ENCODE measurements at regions not wholly inside any gene's neighbourhood (a gene's known extent, or its start where the extent isn't known, plus 50 kb on each side); places are given as distances from the start of the nearest gene placed in this dataset.

GRCh38 chr21:25127811-25128210 is 479.5 kb downstream of the MRPL39 start:
- no peaks in the 10 kb centered on the region for H3K27me3 ChIP-seq (ENCODE audit: insufficient read depth, low read length, poor library complexity, severe bottlenecking)
- H4K20me1 ChIP-seq (ENCODE audit: insufficient read depth, low read length, poor library complexity, severe bottlenecking), result no peaks in the 10 kb centered on the region
- TF ChIP-seq CTCF (conservative IDR thresholded peaks at IDR 0.05; ENCODE audit: low read length) (no peak), EZH2phosphoT487 (IDR thresholded peaks at IDR 0.05; ENCODE audit: borderline replicate concordance) (no peak)
- H3K4me2 ChIP-seq (ENCODE audit: low read depth, low read length, poor library complexity, severe bottlenecking), result no peak overlapping the region
- no peaks in the 10 kb centered on the region for H3K79me2 ChIP-seq (ENCODE audit: insufficient read depth, low read length)
- no peaks in the 10 kb centered on the region for H3K9me3 ChIP-seq (ENCODE audit: insufficient read depth, low read depth, low read length)
- no peaks in the 10 kb centered on the region for H3K4me1 ChIP-seq (ENCODE audit: insufficient read depth, low read length, poor library complexity, severe bottlenecking)
- H3K4me3 ChIP-seq (ENCODE audit: low read length, poor library complexity, severe bottlenecking), result no peak overlapping the region
- H3K9ac ChIP-seq (ENCODE audit: low read depth, low read length, poor library complexity, severe bottlenecking), result no peak overlapping the region
- no peaks in the 10 kb centered on the region for H3K36me3 ChIP-seq (ENCODE audit: insufficient read depth, low read length)
- H3K9me2 ChIP-seq (replicated peaks; ENCODE audit: low read depth, low read length), result no peaks in the 10 kb centered on the region
- H3F3A ChIP-seq (ENCODE audit: low read depth), result no peaks in the 10 kb centered on the region
- no peak overlapping the region for H2AFZ ChIP-seq (ENCODE audit: low read length)

GRCh38 chr21:25127007-25127406 is 480.3 kb downstream of the MRPL39 start:
- Histone ChIP-seq H3K27me3 (ENCODE audit: insufficient read depth, low read length, poor library complexity, severe bottlenecking) (no peaks in the 10 kb centered on the region), H3K4me1 (ENCODE audit: insufficient read depth, low read length, poor library complexity, severe bottlenecking) (no peaks in the 10 kb centered on the region), H3F3A (ENCODE audit: low read depth) (no peaks in the 10 kb centered on the region), H4K20me1 (ENCODE audit: insufficient read depth, low read length, poor library complexity, severe bottlenecking) (no peaks in the 10 kb centered on the region), H3K4me2 (ENCODE audit: low read depth, low read length, poor library complexity, severe bottlenecking) (no peak overlapping the region), H3K9ac (ENCODE audit: low read depth, low read length, poor library complexity, severe bottlenecking) (no peak overlapping the region), H3K9me2 (replicated peaks; ENCODE audit: low read depth, low read length) (no peaks in the 10 kb centered on the region), H3K36me3 (ENCODE audit: insufficient read depth, low read length) (no peaks in the 10 kb centered on the region), H3K4me3 (ENCODE audit: low read length, poor library complexity, severe bottlenecking) (no peak overlapping the region), H2AFZ (ENCODE audit: low read length) (no peak overlapping the region), H3K9me3 (ENCODE audit: insufficient read depth, low read depth, low read length) (no peaks in the 10 kb centered on the region), H3K79me2 (ENCODE audit: insufficient read depth, low read length) (no peaks in the 10 kb centered on the region)
- TF ChIP-seq EZH2phosphoT487 (IDR thresholded peaks at IDR 0.05; ENCODE audit: borderline replicate concordance), result no peak
- TF ChIP-seq CTCF (conservative IDR thresholded peaks at IDR 0.05; ENCODE audit: low read length), result no peak

GRCh38 chr21:25126564-25126963 is 480.7 kb downstream of the MRPL39 start:
- Histone ChIP-seq H4K20me1 (ENCODE audit: insufficient read depth, low read length, poor library complexity, severe bottlenecking) (no peaks in the 10 kb centered on the region), H3K4me3 (ENCODE audit: low read length, poor library complexity, severe bottlenecking) (no peak overlapping the region), H3K36me3 (ENCODE audit: insufficient read depth, low read length) (no peaks in the 10 kb centered on the region), H3K4me2 (ENCODE audit: low read depth, low read length, poor library complexity, severe bottlenecking) (no peak overlapping the region), H3K27me3 (ENCODE audit: insufficient read depth, low read length, poor library complexity, severe bottlenecking) (no peaks in the 10 kb centered on the region), H3F3A (ENCODE audit: low read depth) (no peaks in the 10 kb centered on the region), H3K9ac (ENCODE audit: low read depth, low read length, poor library complexity, severe bottlenecking) (no peak overlapping the region), H2AFZ (ENCODE audit: low read length) (no peak overlapping the region), H3K4me1 (ENCODE audit: insufficient read depth, low read length, poor library complexity, severe bottlenecking) (no peaks in the 10 kb centered on the region), H3K79me2 (ENCODE audit: insufficient read depth, low read length) (no peaks in the 10 kb centered on the region), H3K9me3 (ENCODE audit: insufficient read depth, low read depth, low read length) (no peaks in the 10 kb centered on the region), H3K9me2 (replicated peaks; ENCODE audit: low read depth, low read length) (no peaks in the 10 kb centered on the region)
- TF ChIP-seq CTCF (conservative IDR thresholded peaks at IDR 0.05; ENCODE audit: low read length) (no peak), EZH2phosphoT487 (IDR thresholded peaks at IDR 0.05; ENCODE audit: borderline replicate concordance) (no peak)

Measured in Loucy (cell line).